ENCODE measurements at regions not wholly inside any gene's neighbourhood (a gene's known extent, or its start where the extent isn't known, plus 50 kb on each side); places are given as distances from the start of the nearest gene placed in this dataset.

DNA sequence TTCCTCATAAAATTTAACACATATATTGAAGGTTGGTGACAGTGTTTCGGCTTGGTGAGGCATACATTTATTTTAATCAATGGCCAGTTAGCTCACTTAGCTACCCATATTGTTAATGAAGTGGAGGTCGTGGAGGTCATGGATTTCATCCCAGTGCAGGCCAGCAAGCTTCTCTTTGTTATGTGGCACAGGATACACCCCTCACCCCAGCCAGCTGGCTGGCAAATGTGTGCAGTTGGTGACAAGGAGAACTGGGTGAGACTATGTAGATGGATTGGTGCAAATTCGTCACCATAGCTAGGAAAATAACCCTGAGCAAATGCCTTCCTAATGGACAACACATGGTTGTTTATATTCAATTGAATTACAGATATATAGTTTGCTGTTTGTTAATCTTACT lies 50.5 kb upstream of the FOXP2 start:
- no peak for TF ChIP-seq CTCF (IDR thresholded peaks at IDR 0.05; ENCODE audit: low read length)
- no peak for TF ChIP-seq EZH2 (IDR thresholded peaks at IDR 0.05; ENCODE audit: borderline replicate concordance, low read length)
- Histone ChIP-seq H3K9me2 (ENCODE audit: low read depth, low read length) (no peaks in the 10 kb centered on the region), H3K79me2 (ENCODE audit: insufficient read depth, low read length) (no peaks in the 10 kb centered on the region)

GRCh38 chr7:114363292-114363691 lies 51.3 kb upstream of the FOXP2 start:
- no peak overlapping the region for H2AFZ ChIP-seq (ENCODE audit: low read length)
- 0 out of 2 replicates have a peak, but pooled peaks cover 2% of the 10 kb centered on the region for H4K20me1 ChIP-seq (ENCODE audit: insufficient read depth, low read length)
- no peaks in the 10 kb centered on the region for H3K27me3 ChIP-seq (ENCODE audit: insufficient read depth, low read length)
- H3K4me2 ChIP-seq (ENCODE audit: low read length): no peak overlapping the region
- H3K9ac ChIP-seq (ENCODE audit: low read length): no peak overlapping the region
- no peak overlapping the region for H3K4me3 ChIP-seq (ENCODE audit: low read depth, low read length, poor library complexity, severe bottlenecking)
- H3K9me2 ChIP-seq (ENCODE audit: low read depth, low read length): no peaks in the 10 kb centered on the region
- no peaks in the 10 kb centered on the region for H3K36me3 ChIP-seq (ENCODE audit: insufficient read depth, low read length)
- H3K9me3 ChIP-seq (ENCODE audit: low read length): no peaks in the 10 kb centered on the region
- no peaks in the 10 kb centered on the region for H3K4me1 ChIP-seq (ENCODE audit: insufficient read depth, low read length, severe bottlenecking)
- H3F3A ChIP-seq (ENCODE audit: insufficient read depth, low read length): no peaks in the 10 kb centered on the region
- H3K79me2 ChIP-seq (ENCODE audit: insufficient read depth, low read length): no peaks in the 10 kb centered on the region
- TF ChIP-seq EZH2 (IDR thresholded peaks at IDR 0.05; ENCODE audit: borderline replicate concordance, low read length) (no peak), CTCF (IDR thresholded peaks at IDR 0.05; ENCODE audit: low read length) (no peak)
- no peak overlapping the region for H3K27ac ChIP-seq (ENCODE audit: low read depth, low read length, poor library complexity, severe bottlenecking)

More for the DNA sequence above, 50.5 kb upstream of the FOXP2 start:
- Histone ChIP-seq H3K9ac (ENCODE audit: low read length) (no peak overlapping the region), H3K27ac (ENCODE audit: low read depth, low read length, poor library complexity, severe bottlenecking) (no peak overlapping the region), H3K9me3 (ENCODE audit: low read length) (no peaks in the 10 kb centered on the region), H3K4me1 (ENCODE audit: insufficient read depth, low read length, severe bottlenecking) (no peaks in the 10 kb centered on the region), H4K20me1 (ENCODE audit: insufficient read depth, low read length) (0 out of 2 replicates have a peak, but pooled peaks cover 2% of the 10 kb centered on the region), H3K27me3 (ENCODE audit: insufficient read depth, low read length) (no peaks in the 10 kb centered on the region), H2AFZ (ENCODE audit: low read length) (no peak overlapping the region), H3K36me3 (ENCODE audit: insufficient read depth, low read length) (no peaks in the 10 kb centered on the region), H3K4me2 (ENCODE audit: low read length) (no peak overlapping the region), H3K4me3 (ENCODE audit: low read depth, low read length, poor library complexity, severe bottlenecking) (no peak overlapping the region), H3F3A (ENCODE audit: insufficient read depth, low read length) (no peaks in the 10 kb centered on the region)

DNA sequence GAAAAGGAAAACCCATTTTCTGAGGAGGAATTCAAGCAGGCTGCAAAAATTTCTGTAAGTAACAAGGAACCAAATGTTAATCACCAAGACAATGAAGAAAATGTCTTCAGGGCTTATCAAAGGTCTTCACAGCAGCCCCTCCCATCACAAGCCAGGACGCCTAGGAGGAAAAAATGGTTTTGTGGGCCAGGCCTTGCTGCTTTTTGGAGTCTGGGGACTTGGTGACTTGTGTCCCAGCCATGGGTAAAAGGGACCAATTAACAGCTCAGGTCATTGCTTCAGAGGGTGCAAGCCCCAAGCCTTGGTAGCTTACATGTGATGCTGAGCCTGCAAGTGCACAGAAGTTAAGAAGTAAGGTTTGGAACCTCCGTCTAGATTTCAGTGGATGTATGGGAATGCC lies 55.7 kb upstream of the FOXP2 start:
- Histone ChIP-seq H3K9me3 (ENCODE audit: low read length) (no peaks in the 10 kb centered on the region), H3F3A (ENCODE audit: insufficient read depth, low read length) (no peaks in the 10 kb centered on the region), H3K4me3 (ENCODE audit: low read depth, low read length, poor library complexity, severe bottlenecking) (no peak overlapping the region), H3K36me3 (ENCODE audit: insufficient read depth, low read length) (no peaks in the 10 kb centered on the region), H3K27me3 (ENCODE audit: insufficient read depth, low read length) (no peaks in the 10 kb centered on the region), H3K27ac (ENCODE audit: low read depth, low read length, poor library complexity, severe bottlenecking) (no peak overlapping the region), H3K79me2 (ENCODE audit: insufficient read depth, low read length) (no peaks in the 10 kb centered on the region), H3K9ac (ENCODE audit: low read length) (no peak overlapping the region), H4K20me1 (ENCODE audit: insufficient read depth, low read length) (no peaks in the 10 kb centered on the region), H2AFZ (ENCODE audit: low read length) (no peak overlapping the region), H3K4me2 (ENCODE audit: low read length) (no peak overlapping the region), H3K9me2 (ENCODE audit: low read depth, low read length) (no peaks in the 10 kb centered on the region), H3K4me1 (ENCODE audit: insufficient read depth, low read length, severe bottlenecking) (no peaks in the 10 kb centered on the region)
- no peak for TF ChIP-seq EZH2 (IDR thresholded peaks at IDR 0.05; ENCODE audit: borderline replicate concordance, low read length)
- TF ChIP-seq CTCF (IDR thresholded peaks at IDR 0.05; ENCODE audit: low read length): no peak
